Activated CD4-positive, alpha-beta T cell treated with anti-CD3 and anti-CD28 coated beads for 4 hours (primary cell): ENCODE measurements at regions not wholly inside any gene's neighbourhood (a gene's known extent, or its start where the extent isn't known, plus 50 kb on each side); places are given as distances from the start of the nearest gene placed in this dataset.

Experiments used
- DNase-seq, 2 donors: peaks; one replicate each; pipeline ENCODE4 v3.0.0-alpha.2; 2020

GRCh38 chr3:72586694-72587093 lies 261.6 kb downstream of the SHQ1 start:
- no peak for DNase-seq

GRCh38 chr3:72585966-72586365 lies 262.3 kb downstream of the SHQ1 start:
- DNase-seq = no peak

DNA sequence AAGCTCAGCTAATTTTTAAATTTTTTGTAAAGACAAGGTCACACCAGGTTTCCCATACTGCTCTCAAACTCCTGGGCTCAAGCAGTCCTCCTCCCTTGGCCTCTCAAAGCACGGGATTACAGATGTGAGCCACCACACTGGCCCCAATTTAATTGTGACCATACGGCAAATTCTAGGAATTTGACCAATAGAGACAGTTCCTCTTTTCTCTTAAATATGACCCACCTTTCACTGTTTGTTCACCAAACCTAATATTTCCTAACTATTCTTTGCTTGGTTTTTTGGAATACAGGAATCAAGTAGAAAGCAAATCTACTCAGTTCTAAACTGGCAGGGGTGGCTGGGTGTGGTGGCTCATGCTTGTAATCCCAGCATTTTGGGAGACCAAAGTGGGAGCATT lies 264.0 kb downstream of the SHQ1 start:
- no peak for DNase-seq

DNA sequence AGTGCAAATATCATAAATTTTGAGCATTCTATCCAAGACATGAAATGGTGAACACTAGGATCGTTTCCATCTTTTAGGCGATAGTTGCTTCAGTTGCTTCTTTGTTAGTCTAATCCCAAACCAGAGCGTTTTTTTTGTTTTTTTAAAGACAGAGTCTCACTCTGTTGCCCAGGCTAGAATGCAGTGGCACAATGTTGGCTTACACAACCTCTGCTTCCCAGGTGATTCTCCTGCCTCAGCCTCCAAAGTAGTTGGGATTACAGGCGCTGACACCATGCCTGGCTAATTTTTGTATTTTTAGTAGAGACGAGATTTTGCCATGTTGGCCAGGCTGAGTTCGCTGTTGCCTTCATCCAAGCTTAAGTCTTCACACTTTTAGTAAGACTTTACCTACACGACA lies 265.3 kb downstream of the SHQ1 start:
- DNase-seq = no peak

DNA sequence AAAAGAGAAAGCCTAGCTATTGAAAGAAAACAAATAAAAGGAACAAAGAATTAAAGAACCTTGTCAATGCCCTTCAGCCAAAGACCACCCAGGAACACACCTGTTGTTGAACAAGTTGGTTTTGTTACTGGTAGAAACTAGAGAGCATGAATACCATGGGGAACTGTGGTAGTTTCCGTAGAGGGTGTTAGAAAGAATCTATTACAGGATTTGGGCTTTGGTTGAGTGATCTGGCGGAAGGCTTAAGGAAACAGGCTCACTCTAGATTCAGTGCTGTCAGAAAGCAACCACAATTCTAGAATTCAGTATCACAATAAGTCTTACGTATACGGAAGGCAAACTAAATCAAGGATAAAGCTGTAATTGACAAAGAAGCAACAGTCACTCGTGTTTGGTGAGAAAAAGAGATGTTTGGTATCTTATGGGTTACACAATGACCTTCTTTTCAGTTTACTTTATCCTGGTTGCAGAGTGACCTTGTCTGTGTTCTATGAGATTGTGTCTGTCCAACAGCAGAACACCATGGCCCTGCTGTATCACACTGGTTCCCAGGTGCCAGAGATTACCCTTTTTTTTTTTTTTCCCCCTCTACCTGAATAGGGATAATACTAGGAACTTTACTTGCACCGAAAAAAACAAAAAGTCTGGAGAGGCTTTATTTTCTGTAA lies 265.9 kb downstream of the SHQ1 start:
- no peak for DNase-seq

DNA sequence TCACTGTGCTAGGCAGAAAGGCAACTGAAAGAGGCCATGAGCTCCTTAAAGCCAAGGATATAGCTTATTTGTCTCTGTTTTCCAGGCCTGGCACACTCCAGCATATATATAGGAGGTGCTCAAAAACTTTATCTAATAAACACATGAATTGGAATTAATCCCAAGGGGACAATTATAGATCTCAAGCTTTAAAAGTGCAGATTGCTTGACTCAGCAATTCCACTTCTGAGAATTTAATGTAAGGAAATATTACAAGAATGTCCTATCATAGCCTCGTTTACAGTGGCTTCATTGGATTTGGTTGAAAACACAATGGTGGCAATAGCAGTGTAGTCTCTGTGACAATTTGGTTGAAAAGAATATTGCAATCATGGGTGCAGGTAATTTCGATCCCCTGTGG lies 267.3 kb downstream of the SHQ1 start:
- DNase-seq = no peak

DNA sequence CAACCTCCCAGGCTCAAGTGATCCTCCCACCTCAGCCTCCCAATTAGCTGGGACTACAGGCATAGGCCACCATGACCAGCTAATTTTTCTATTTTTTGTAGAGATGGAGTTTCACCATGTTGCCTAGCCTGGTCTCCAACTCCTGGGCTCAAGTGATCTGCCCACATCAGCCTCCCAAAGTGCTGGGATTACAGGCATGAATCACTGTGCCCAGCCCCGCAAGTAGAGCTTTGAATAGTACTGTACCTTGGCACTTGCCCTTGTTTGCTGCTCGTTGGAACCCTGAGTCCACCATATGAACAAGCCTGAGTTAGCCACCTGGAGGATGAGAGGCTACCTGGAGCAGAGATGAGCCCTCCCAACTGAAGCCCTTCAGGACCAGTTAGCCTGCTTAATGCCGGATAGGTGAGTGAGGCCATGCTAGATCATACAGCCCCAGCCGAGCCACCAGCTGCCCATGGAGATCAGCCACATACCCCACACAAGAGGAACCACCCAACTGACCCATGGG lies 267.9 kb downstream of the SHQ1 start:
- no peak for DNase-seq

DNA sequence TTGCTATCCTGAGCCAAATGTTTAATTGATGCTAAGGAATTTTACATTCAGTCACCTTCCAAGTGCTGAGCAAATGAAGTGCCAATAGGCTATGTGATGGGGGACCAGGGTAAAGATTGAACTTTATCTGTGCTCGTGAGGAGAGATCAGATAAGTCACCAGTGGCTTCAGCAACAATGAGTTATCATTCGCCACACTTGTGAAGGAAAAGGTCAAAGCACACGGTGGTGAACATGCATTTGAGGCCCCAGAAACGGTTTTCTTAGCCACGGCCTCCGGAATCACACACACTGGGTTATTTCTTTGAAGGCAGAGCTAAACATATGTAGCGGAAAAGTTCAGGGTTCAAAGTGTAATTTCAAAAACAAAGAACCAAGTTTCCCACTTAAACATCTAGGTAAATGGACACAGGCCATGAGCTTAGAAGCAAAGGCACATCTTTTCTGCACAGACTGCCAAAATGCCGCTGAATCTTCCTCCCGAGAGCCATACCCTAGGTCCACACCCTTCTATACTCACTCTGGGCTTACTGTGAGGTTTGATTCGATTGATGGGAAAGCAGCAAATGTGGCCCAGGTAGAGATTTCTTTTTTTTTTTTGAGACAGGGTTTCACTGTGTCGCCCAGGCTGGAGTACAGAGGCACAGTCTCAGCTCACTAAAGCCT lies 268.5 kb downstream of the SHQ1 start:
- DNase-seq = no peak

DNA sequence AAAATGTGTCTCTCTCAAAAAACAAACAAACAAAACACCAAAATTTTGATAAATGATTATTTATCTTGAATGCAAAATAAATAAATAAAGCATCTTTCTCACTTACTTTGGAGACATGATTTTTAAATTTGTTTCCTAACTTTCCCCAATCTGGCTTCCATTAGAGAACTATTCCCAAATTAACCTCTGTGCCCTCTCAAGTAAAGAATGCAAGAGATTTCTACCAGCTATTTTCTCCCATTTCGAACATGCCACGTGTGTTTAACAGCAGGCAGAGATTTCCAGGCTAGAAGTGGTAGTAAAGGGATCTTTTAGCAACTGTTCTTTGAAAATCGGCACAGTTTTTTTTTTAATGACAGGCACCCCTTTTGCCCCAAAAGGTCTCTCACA lies 269.1 kb downstream of the SHQ1 start:
- no peak for DNase-seq

- no peak for DNase-seq
These were observed 271.1 kb downstream of the SHQ1 start for GRCh38 chr3:72577190-72577589.

DNA sequence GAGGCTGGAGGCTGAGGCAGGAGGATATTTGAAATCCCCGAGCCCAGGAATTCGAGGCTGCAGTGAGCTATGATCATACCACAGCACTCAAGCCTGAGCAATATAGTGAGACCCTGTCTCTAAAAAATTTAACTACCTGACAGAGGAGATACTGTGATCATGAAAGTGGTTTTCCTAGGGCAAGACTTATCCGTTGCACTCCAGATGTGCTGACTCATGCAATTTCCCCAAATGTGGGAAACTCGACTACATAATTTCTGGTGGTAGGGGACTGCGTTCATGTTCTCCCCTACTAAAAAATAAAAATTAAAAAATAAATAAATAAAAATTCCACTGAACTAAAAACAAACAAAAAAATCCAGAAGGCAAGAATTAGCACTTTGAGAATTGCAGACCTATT lies 271.7 kb downstream of the SHQ1 start:
- no peak for DNase-seq

- DNase-seq = no peak
These were observed 274.1 kb downstream of the SHQ1 start for GRCh38 chr3:72574144-72574543.

DNA sequence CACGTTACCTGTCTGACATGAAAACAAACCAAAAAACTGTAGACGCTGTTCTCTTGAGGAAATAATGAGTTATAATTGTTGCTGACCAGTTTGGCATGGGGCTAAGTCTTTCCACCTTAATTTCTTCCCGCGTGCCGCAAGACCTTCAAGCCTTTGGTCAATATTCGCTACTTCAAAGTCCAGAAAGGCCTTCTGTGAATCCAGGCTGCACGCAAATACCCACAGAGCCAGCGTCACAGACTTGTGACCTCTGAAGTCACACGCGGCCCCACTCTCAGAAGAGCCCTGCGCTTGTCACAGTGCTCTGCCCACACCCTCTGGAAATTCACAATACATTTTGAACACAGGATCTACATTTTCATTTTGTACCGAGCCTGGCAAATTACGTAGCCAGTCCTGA lies 275.2 kb downstream of the SHQ1 start:
- DNase-seq = no peak

DNA sequence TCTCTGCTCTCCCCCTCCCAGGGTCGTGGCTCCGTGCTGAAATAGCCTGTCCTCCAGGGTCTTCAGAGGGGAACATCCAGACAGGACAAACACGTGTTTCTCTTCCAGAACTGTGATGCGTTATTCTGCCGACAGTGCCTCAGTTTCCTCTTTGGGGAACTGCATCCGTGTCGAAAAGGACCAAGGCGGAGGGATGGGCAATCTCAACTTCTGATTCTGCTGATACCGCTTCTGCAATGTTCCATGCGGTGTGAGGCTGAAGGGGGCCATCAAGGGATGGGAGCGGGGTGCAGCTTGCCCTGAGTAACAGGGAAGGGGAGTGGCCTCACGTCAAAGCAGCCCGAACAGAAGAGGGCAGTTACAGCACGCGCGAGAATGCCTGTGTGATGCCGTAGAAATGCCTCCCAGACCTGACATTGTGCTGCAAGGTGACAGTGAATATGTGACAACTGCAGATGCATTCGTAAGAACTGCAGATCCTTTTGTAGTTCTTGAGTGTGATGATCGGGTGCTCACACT lies 275.7 kb downstream of the SHQ1 start:
- DNase-seq = no peak

DNA sequence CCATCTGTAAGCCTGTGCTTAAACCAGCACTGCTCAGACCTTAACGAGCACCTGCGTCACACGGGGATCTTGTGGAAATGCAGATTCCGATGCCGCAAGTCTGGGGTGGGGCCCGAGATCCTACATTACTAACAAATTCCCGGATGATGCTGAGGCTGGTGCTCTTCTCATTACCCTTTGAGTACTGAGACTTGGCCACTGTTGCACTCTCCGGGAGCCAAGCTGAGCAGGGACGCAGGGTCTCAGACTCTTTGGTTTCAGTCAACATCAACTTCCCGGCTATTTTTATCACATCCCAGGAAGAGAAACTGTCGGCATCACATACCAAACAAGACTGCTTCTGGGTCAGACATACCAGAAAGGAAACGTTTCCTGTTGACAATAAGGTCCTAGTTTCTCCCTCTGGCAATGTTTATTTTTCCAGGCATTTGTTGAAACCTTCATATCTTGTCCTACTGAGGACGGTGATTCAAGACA lies 276.6 kb downstream of the SHQ1 start:
- no peak for DNase-seq

GRCh38 chr3:72571052-72571451 lies 277.2 kb downstream of the SHQ1 start:
- no peak for DNase-seq

DNA sequence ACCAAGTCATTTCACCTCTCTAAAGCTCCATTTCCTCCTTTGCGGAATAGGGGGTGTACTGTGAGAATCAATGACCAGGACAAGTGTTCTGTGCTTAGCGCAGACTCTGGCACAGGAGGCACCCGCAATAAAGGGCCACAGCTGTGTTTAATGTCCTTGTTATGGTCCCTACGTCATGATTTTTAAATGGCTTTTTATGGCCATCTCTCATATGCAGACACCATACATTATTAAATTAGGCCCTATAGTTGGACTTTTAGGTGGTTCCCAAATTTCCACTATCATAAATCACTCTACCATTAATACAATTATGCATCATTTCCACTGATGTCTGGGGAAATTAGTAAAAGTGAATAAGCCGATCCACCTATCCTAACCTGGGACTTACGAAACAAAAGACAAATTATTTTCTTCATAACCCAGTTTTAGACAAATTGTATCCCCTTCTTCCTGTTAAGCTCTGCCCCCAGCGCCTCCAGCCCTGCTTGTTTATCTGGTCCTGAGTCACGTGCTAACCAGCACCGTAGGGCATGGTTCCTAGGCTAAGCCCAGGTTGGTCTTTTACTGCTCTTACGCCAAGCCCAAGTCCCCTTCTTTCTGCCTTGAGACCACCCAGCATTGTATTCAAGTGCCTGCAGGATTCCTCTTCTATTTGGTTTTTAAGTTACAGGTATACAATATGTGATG lies 278.3 kb downstream of the SHQ1 start:
- DNase-seq = no peak

- DNase-seq = no peak
These were observed 280.2 kb downstream of the SHQ1 start for GRCh38 chr3:72568083-72568482.

GRCh38 chr3:72567474-72567873 lies 280.8 kb downstream of the SHQ1 start:
- no peak for DNase-seq

- no peak for DNase-seq
These were observed 282.7 kb downstream of the SHQ1 start for GRCh38 chr3:72565593-72565992.

DNA sequence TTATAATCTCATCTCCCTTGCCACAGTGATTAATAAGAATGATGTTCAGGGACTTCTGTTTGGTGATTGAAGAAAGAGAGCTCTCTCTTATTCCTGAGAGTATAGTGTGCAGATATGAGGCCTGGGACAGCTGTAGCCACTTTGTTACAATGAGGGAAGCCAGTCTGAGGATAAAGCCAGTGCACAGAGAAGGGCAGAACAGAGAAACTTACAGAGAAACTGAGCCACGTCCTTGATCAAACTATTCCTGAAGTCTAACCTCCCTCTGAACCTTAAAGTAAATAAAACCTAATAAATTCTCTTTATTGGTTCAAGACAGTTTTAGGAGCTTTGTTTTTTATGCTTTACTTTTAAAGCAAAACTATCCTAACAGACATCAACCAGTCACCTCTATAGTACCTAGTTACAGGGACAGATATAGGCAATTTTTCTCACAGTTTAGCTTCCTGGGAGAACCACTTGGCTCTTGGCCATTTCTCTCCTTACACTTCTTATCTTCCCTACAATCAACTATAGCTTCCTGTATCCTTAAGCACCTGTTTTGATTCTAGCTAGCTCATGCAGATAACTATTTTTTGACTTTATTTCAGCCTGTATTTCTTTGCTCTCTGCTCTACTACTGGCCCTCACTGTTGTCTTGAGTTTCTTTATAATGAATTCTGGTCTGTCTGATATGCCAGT lies 284.4 kb downstream of the SHQ1 start:
- no peak for DNase-seq

- DNase-seq = no peak
These were observed 287.2 kb downstream of the SHQ1 start for GRCh38 chr3:72560846-72561675.
